Stimulated activated CD8-positive, alpha-beta memory T cell treated with anti-CD3 and anti-CD28 coated beads, Interleukin-2, amount 100 ng/mL, for 48 hours (primary cell): ENCODE measurements at regions not wholly inside any gene's neighbourhood (a gene's known extent, or its start where the extent isn't known, plus 50 kb on each side); places are given as distances from the start of the nearest gene placed in this dataset.

Experiments used
- DNase-seq, 2 donors: peaks; one replicate each; pipeline ENCODE4 v3.0.0-alpha.2; 2020; ENCODE audit warnings: low read depth in 2 of 2

- DNase-seq, result no peak
Observed at GRCh38 chr17:77364941-77365583, 224.3 kb downstream of the SEC14L1 start.

- no peak for DNase-seq
Observed at GRCh38 chr17:77365584-77366186, 224.9 kb downstream of the SEC14L1 start.

GRCh38 chr17:77366206-77366557, 225.4 kb downstream of the SEC14L1 start:
- DNase-seq, result no peak

GRCh38 chr17:77366558-77367245, 225.9 kb downstream of the SEC14L1 start:
- DNase-seq, result no peak

GRCh38 chr17:77369544-77369971, 228.8 kb downstream of the SEC14L1 start:
- no peak for DNase-seq

GRCh38 chr17:77370586-77370985, 229.8 kb downstream of the SEC14L1 start:
- DNase-seq, result no peak

GRCh38 chr17:77371117-77371887, 230.5 kb downstream of the SEC14L1 start:
- no peak for DNase-seq

- DNase-seq, result no peak
Observed at GRCh38 chr17:77371888-77372443, 231.2 kb downstream of the SEC14L1 start.

- peak in 1 of 2 donors; percentile 55 for DNase-seq
Observed at GRCh38 chr17:77372444-77373298, 231.9 kb downstream of the SEC14L1 start.

GRCh38 chr17:77373299-77374169, 232.8 kb downstream of the SEC14L1 start:
- DNase-seq, result no peak

GRCh38 chr17:77374170-77374936, 233.6 kb downstream of the SEC14L1 start:
- DNase-seq, result peak; percentile 53 to 67

- DNase-seq, result no peak
Observed at GRCh38 chr17:77375108-77375916, 234.5 kb downstream of the SEC14L1 start.

- DNase-seq, result peak; percentile 69 to 70
Observed at GRCh38 chr17:77375917-77376651, 235.3 kb downstream of the SEC14L1 start.

- DNase-seq, result no peak
Observed at GRCh38 chr17:77376795-77377709, 236.3 kb downstream of the SEC14L1 start.

GRCh38 chr17:77377710-77378235, 237.0 kb downstream of the SEC14L1 start:
- no peak for DNase-seq

GRCh38 chr17:77378318-77379064, 237.7 kb downstream of the SEC14L1 start:
- DNase-seq, result no peak
